ENCODE measurements at regions not wholly inside any gene's neighbourhood (a gene's known extent, or its start where the extent isn't known, plus 50 kb on each side); places are given as distances from the start of the nearest gene placed in this dataset.

DNA sequence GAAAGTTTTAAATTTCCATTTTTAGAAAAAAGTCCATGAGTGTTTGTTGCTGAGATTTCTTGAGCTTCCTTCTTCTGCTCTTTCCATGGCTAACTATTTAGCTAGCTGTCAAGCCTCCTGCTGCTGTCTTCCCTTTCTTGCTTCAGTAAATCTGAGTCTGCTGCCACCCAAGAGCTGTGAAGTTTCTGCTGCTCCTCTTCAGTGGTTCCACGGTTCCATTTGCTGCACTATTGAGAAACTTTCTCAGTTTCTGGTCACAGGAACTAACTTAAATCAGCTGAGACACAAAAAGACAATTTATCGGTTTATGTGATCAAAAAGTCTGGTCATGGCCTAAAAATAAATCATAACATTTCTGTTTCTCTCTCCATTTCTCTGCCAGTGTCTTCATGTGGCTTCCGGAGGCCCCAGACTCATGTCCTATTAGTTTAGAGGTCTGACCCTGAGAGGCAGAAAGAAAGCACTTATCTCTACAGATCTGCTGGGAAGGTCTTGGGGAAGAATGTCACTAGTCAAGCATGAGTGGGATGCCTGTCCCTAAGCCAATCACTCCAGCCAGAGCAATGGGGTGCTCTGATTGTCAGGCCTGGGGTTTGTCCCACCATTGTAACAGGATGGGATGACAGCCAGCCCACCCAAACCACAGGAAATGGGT lies 73.0 kb upstream of the ARL4C start:
- DNase-seq (no peak), ATAC-seq (ENCODE audit: low FRiP score in 2 of 2) (no peak)
- H3K27ac ChIP-seq, result no peak overlapping the region
- H3K9me3 ChIP-seq, result no peaks in the 10 kb centered on the region
- H3K27me3 ChIP-seq, result no peaks in the 10 kb centered on the region
- H3K36me3 ChIP-seq, result no peaks in the 10 kb centered on the region
- no peak overlapping the region for H3K4me3 ChIP-seq
- TF ChIP-seq POLR2A (IDR thresholded peaks at IDR 0.05) (no peak), POLR2AphosphoS5 (IDR thresholded peaks at IDR 0.05) (no peak), EP300 (IDR thresholded peaks at IDR 0.05) (no peak)
- TF ChIP-seq, protein P1, sequence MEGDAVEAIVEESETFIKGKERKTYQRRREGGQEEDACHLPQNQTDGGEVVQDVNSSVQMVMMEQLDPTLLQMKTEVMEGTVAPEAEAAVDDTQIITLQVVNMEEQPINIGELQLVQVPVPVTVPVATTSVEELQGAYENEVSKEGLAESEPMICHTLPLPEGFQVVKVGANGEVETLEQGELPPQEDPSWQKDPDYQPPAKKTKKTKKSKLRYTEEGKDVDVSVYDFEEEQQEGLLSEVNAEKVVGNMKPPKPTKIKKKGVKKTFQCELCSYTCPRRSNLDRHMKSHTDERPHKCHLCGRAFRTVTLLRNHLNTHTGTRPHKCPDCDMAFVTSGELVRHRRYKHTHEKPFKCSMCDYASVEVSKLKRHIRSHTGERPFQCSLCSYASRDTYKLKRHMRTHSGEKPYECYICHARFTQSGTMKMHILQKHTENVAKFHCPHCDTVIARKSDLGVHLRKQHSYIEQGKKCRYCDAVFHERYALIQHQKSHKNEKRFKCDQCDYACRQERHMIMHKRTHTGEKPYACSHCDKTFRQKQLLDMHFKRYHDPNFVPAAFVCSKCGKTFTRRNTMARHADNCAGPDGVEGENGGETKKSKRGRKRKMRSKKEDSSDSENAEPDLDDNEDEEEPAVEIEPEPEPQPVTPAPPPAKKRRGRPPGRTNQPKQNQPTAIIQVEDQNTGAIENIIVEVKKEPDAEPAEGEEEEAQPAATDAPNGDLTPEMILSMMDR (IDR thresholded peaks at IDR 0.05), result no peak
- H3K4me1 ChIP-seq, result no peaks in the 10 kb centered on the region
- WGBS, 2 donors, result 82 to 84% methylated on average over 3 of the region's 3 CpGs

DNA sequence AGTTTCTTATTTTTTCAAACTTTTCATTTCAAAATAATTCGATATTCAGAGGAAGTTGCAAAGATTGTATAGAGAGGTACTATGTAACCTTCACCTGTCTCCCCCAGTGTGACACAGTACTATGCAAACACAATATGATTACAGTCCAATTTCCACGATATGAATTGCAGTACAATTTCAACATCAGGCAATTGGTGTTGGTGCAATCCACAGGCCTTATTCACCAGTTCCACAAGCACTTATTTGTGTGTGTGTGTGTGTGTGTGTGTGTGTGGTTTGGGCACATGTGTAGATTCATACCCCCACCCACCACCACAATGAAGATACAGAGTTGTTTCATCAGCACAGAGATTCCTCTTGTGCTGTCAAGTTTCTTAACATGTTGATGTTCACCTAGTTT lies 69.7 kb upstream of the ARL4C start:
- Histone ChIP-seq H3K4me1 (no peaks in the 10 kb centered on the region), H3K4me3 (no peak overlapping the region), H3K27ac (no peak overlapping the region), H3K36me3 (no peaks in the 10 kb centered on the region), H3K9me3 (no peaks in the 10 kb centered on the region), H3K27me3 (no peaks in the 10 kb centered on the region)
- WGBS, 2 donors, result 75 to 85% methylated on average over 2 of the region's 2 CpGs
- TF ChIP-seq, protein P1 (IDR thresholded peaks at IDR 0.05), result no peak
- TF ChIP-seq EP300 (IDR thresholded peaks at IDR 0.05) (no peak), POLR2A (IDR thresholded peaks at IDR 0.05) (no peak), POLR2AphosphoS5 (IDR thresholded peaks at IDR 0.05) (no peak)
- no peak for DNase-seq
- no peak for ATAC-seq (ENCODE audit: low FRiP score in 2 of 2)

DNA sequence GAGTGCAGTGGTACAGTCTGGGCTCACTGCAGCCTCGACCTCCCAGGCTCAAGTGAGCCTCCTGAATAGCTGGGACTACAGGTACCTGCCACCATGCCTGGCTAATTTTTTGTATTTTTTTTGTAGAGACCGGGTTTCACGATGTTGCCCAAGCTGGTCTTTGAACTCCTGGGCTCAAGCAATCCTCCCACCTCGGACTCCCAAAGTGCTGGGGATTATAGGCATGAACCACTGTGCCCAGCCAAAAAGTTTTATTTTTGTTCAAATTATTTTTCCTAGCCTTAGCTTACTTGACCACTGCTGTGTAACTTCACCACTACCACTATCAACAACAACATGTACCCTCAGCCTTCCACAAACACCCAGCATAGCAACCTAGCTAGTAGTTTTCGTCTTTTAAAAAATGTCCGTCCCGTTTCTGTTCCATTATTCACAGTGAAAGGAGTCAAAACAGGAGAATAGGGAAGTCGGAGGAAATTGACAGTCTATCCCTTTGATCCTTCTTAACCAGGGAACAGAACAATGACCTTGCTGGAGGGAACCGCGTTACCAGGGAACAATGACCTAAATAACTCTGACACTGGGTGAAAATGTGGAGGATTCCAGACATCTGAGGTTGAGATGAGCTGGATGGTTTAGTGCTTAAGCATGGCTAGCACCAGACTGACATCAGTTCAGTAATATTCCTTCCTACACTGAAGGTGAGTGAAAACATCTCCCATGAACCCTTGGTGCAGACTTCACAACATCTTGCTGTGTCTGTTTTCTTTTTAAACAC lies 69.2 kb upstream of the ARL4C start:
- H3K27me3 ChIP-seq, result no peaks in the 10 kb centered on the region

DNA sequence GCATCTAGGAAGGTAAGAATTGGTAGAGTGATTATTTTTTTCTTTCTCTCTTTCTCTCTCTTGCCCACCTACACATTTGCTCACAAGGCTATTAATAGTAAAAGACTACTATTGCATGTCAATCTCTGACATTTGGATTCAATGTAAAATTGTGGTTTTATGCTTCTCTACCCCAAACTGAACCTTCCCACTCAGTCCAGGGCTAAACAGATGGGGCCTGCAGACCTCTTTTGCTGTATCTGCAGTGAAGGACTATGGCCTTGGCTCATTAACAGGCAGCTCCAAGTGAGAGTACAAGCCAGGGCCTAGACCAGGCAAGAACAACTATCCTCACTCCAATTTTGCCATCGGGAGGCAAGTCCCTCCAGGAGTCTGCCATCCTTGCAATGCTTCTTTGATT lies 68.3 kb upstream of the ARL4C start:
- ATAC-seq (ENCODE audit: low FRiP score in 2 of 2) (no peak), DNase-seq (no peak)
- Histone ChIP-seq H3K4me3 (no peak overlapping the region), H3K27me3 (no peaks in the 10 kb centered on the region), H3K27ac (no peak overlapping the region), H3K9me3 (no peaks in the 10 kb centered on the region), H3K4me1 (no peaks in the 10 kb centered on the region), H3K36me3 (no peaks in the 10 kb centered on the region)
- TF ChIP-seq POLR2A (IDR thresholded peaks at IDR 0.05), result no peak
- no peak for TF ChIP-seq EP300 (IDR thresholded peaks at IDR 0.05)
- no peak for TF ChIP-seq POLR2AphosphoS5 (IDR thresholded peaks at IDR 0.05)
- TF ChIP-seq, protein P1 (IDR thresholded peaks at IDR 0.05), result no peak
- WGBS, 2 donors, result 91 to 93% methylated on average over 1 of the region's 1 CpG

More for the DNA sequence above, 69.2 kb upstream of the ARL4C start:
- Histone ChIP-seq H3K36me3 (no peaks in the 10 kb centered on the region), H3K4me3 (no peak overlapping the region), H3K27ac (no peak overlapping the region), H3K9me3 (no peaks in the 10 kb centered on the region), H3K4me1 (no peaks in the 10 kb centered on the region)
- TF ChIP-seq EP300 (IDR thresholded peaks at IDR 0.05) (no peak), POLR2A (IDR thresholded peaks at IDR 0.05) (no peak), POLR2AphosphoS5 (IDR thresholded peaks at IDR 0.05) (no peak)
- TF ChIP-seq, protein P1 (IDR thresholded peaks at IDR 0.05), result no peak
- no peak for ATAC-seq (ENCODE audit: low FRiP score in 2 of 2)
- 71 to 80% methylated on average over 9 to 10 of the region's 10 CpGs for WGBS, 2 donors
- no peak for DNase-seq
